Stimulated activated naive B cell treated with anti-CD40 and anti-IgM and Interleukin-4, amounts not matched to agents 10 μg/mL and 1 μg/mL and 100 μg/mL, for 72 hours (primary cell): ENCODE measurements at regions not wholly inside any gene's neighbourhood (a gene's known extent, or its start where the extent isn't known, plus 50 kb on each side); places are given as distances from the start of the nearest gene placed in this dataset.
A peak's percentile ranks its signal among the peaks of the same experiment; 100 is the strongest.

Experiments used
- ATAC-seq, 2 donors: fragments of 150-1000 bp; cut with Tn5 transposase; replicated peaks; 2 replicates each; pipeline ENCODE4 v1.10.0; 2021; ENCODE audit warnings: moderate library complexity in 1 of 2
- DNase-seq: peaks from one replicate; pipeline ENCODE4 v3.0.0; 2021
- H3K27ac Mint-ChIP-seq: one replicate; pipeline ENCODE4 v1.8.0; 2022; ENCODE audit warnings: mild to moderate bottlenecking, mixed read lengths
- H3K27me3 Mint-ChIP-seq, 2 donors: one replicate each; pipeline ENCODE4 v1.8.0; 2022; ENCODE audit warnings: mixed read lengths in 2 of 2
- H3K36me3 Mint-ChIP-seq, 2 donors: one replicate each; pipeline ENCODE4 v1.8.0; 2022; ENCODE audit warnings: mixed read lengths in 2 of 2, mild to moderate bottlenecking in 1 of 2
- H3K4me1 Mint-ChIP-seq, 2 donors: one replicate each; pipeline ENCODE4 v1.8.0; 2022; ENCODE audit warnings: mixed read lengths in 2 of 2, mild to moderate bottlenecking in 1 of 2
- H3K4me3 Mint-ChIP-seq, 2 donors: one replicate each; pipeline ENCODE4 v1.8.0; 2022; ENCODE audit warnings: mild to moderate bottlenecking in 2 of 2, mixed read lengths in 2 of 2, moderate library complexity in 1 of 2
- H3K9me3 Mint-ChIP-seq, 2 donors: one replicate each; pipeline ENCODE4 v1.8.0; 2022; ENCODE audit warnings: mixed read lengths in 2 of 2, mild to moderate bottlenecking in 1 of 2

DNA sequence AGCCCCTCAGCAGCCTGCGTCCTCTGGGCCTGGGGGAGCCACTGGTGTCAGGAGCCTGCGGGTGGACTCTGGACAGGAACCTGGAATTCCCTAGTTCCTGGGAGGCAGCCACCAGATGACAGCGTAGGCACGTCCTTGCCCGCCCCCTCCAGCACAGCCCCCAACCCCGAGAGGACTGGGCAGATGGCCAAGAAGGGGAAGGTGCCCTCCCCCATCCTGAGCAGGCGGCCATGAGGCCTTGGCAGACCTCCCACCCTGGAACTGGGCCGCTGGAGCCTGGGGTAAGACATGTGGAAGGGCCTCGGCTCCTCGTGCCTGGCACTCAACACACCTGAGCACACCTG is 60.4 kb upstream of the FBRSL1 start:
- ATAC-seq (no peak), DNase-seq (no peak)
- H3K27me3 Mint-ChIP-seq, result no peaks in the 10 kb centered on the region
- H3K27ac Mint-ChIP-seq, result peak overlapping the region; percentile 78
- H3K36me3 Mint-ChIP-seq, result peaks cover 1 to 10% of the 10 kb centered on the region in 2 donors
- H3K4me3 Mint-ChIP-seq, result peak overlapping the region; percentile 47 to 77
- peaks cover 39 to 72% of the 10 kb centered on the region in 2 donors for H3K4me1 Mint-ChIP-seq
- peaks cover 3 to 4% of the 10 kb centered on the region in 2 donors for H3K9me3 Mint-ChIP-seq

GRCh38 chr12:132428936-132429601 is 60.9 kb upstream of the FBRSL1 start:
- Mint-ChIP-seq H3K36me3 (peaks cover 1 to 10% of the 10 kb centered on the region in 2 donors), H3K4me3 (peak overlapping the region; percentile 47 to 77), H3K9me3 (peaks cover 3 to 4% of the 10 kb centered on the region in 2 donors), H3K27me3 (no peaks in the 10 kb centered on the region), H3K4me1 (peaks cover 36 to 67% of the 10 kb centered on the region in 2 donors), H3K27ac (peak overlapping the region; percentile 78)
- peak; percentile 26 to 33 for ATAC-seq
- DNase-seq, result no peak

DNA sequence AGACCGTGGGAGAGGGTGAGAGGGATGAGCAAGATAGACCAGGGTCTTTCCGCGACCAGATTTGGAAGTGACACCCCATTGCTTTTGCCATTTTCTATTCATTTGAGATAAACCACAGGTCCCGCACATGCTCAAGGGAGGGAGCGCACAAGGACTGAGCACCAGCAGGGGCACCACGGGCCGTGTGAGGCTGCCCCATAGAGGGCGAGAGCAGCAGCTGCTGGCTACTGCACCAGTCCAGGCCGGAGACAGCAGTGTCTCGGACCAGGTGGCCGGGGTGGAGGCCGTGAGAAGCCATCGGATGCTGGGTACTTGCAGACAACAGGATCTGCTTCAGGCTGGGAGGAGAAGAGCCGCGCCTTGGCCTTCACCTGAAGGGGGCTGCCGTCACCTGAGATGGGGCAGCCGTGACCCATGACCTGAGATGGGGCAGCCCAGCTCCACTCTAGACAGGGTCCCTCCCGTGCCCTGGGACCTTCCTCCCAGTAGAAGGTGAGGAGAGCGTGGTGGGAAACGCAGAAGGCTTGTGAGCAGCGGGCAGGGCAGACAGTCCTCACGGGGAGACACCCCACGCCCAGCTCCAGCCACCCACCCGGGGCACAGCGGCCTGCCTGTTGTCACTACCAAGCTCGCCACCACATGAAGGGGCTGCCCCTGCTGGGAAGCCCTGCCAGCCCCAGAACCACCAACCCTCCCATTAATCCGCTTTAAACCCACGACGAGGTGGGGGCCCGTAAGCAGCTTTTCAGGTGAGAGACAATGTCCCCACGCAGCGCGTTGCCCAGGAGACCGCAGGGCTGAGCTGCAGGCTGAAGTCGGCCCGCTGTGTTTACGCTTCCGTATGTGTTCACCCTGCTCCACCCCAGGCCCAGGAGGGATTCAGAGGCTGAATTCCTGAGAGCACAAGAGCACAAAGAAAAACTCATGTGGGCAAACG is 61.7 kb upstream of the FBRSL1 start:
- Mint-ChIP-seq H3K9me3 (peaks cover 4% of the 10 kb centered on the region in 2 donors), H3K4me1 (peaks cover 30 to 60% of the 10 kb centered on the region in 2 donors), H3K4me3 (peak overlapping the region; percentile 32 to 51), H3K36me3 (peaks cover 1 to 10% of the 10 kb centered on the region in 2 donors), H3K27ac (no peak overlapping the region), H3K27me3 (no peaks in the 10 kb centered on the region)
- ATAC-seq (peak; percentile 44), DNase-seq (no peak)

- Mint-ChIP-seq H3K9me3 (peaks cover 4 to 6% of the 10 kb centered on the region in 2 donors), H3K4me1 (peaks cover 31 to 62% of the 10 kb centered on the region in 2 donors), H3K27ac (no peak overlapping the region), H3K4me3 (no peak overlapping the region), H3K27me3 (peaks cover 6 to 8% of the 10 kb centered on the region in 2 donors), H3K36me3 (peaks cover 1 to 10% of the 10 kb centered on the region in 2 donors)
- DNase-seq (no peak), ATAC-seq (no peak)
Observed at GRCh38 chr12:132427174-132427768, 62.7 kb upstream of the FBRSL1 start.

GRCh38 chr12:132426349-132427173 is 63.4 kb upstream of the FBRSL1 start:
- ATAC-seq (no peak), DNase-seq (no peak)
- Mint-ChIP-seq H3K4me3 (no peak overlapping the region), H3K27ac (peak overlapping the region; percentile 32), H3K27me3 (peaks cover 6 to 8% of the 10 kb centered on the region in 2 donors), H3K4me1 (peaks cover 34 to 63% of the 10 kb centered on the region in 2 donors), H3K36me3 (peaks cover 1 to 10% of the 10 kb centered on the region in 2 donors), H3K9me3 (peaks cover 4 to 6% of the 10 kb centered on the region in 2 donors)

DNA sequence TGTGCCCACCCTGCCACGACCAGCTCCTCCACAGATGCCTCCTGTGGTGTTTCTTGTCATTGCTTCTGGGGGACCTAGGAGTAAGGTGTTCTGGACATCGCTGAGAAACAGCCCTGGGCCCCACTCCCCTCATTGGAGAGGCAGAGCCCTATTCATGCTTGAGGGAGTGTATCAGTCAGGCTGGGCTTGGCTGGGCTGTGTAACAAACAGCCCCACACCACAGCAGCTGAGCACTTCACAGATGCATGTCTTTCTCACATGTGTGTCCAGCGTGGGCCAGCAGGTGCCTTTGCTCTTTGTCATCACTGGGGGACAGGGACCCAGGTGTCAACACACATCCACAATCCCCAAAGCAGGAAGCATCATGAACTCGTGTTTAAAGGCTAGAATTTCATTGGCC is 65.1 kb upstream of the FBRSL1 start:
- peaks cover 7 to 8% of the 10 kb centered on the region in 2 donors for H3K27me3 Mint-ChIP-seq

GRCh38 chr12:132423820-132424645 is 65.9 kb upstream of the FBRSL1 start:
- Mint-ChIP-seq H3K4me3 (no peak overlapping the region), H3K27ac (no peak overlapping the region), H3K4me1 (peaks cover 18 to 47% of the 10 kb centered on the region in 2 donors), H3K27me3 (peaks cover 8% of the 10 kb centered on the region in 2 donors), H3K9me3 (peaks cover 4 to 9% of the 10 kb centered on the region in 2 donors), H3K36me3 (peaks cover 1 to 10% of the 10 kb centered on the region in 2 donors)
- DNase-seq, result no peak
- ATAC-seq, result no peak

More for the DNA sequence above, 65.1 kb upstream of the FBRSL1 start:
- H3K36me3 Mint-ChIP-seq, result peaks cover 1 to 10% of the 10 kb centered on the region in 2 donors
- DNase-seq (no peak), ATAC-seq (no peak)
- H3K4me1 Mint-ChIP-seq, result peaks cover 26 to 55% of the 10 kb centered on the region in 2 donors
- H3K27ac Mint-ChIP-seq, result no peak overlapping the region
- H3K4me3 Mint-ChIP-seq, result no peak overlapping the region
- peaks cover 4 to 9% of the 10 kb centered on the region in 2 donors for H3K9me3 Mint-ChIP-seq

DNA sequence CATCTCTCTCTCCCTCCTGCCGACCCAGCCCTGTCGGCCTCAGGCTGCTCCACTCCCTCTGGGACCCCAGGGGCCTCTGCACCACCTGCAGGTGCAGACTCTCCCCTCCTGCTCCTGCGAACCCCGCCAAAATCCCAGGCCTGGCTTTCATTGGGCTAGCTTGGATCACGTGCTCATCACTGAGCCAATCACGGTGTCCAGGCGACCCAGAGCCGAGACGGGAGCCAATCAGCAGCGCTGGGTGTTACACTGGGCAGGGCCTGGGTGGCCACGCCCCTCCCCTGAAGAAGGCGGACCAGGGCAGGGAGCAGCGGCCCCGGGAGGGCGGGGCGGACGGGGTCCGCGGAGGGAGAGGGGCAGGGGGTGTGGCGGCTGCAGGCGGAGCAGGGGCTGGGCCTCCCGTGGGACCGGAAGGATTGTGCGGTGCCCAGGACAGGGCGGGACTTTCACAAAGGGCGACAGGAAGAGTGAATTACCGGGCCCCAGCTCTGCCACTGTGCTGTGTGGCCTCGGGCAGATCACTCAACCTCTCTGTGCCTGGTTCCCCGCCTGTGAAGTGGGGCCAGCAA is 66.6 kb upstream of the FBRSL1 start:
- ATAC-seq (peak; percentile 58 to 68), DNase-seq (no peak)
- H3K9me3 Mint-ChIP-seq, result peaks cover 4 to 9% of the 10 kb centered on the region in 2 donors
- H3K27ac Mint-ChIP-seq, result no peak overlapping the region
- no peak overlapping the region for H3K4me3 Mint-ChIP-seq
- H3K27me3 Mint-ChIP-seq, result peaks cover 8 to 11% of the 10 kb centered on the region in 2 donors
- peaks cover 13 to 45% of the 10 kb centered on the region in 2 donors for H3K4me1 Mint-ChIP-seq
- peaks cover 1 to 10% of the 10 kb centered on the region in 2 donors for H3K36me3 Mint-ChIP-seq

DNA sequence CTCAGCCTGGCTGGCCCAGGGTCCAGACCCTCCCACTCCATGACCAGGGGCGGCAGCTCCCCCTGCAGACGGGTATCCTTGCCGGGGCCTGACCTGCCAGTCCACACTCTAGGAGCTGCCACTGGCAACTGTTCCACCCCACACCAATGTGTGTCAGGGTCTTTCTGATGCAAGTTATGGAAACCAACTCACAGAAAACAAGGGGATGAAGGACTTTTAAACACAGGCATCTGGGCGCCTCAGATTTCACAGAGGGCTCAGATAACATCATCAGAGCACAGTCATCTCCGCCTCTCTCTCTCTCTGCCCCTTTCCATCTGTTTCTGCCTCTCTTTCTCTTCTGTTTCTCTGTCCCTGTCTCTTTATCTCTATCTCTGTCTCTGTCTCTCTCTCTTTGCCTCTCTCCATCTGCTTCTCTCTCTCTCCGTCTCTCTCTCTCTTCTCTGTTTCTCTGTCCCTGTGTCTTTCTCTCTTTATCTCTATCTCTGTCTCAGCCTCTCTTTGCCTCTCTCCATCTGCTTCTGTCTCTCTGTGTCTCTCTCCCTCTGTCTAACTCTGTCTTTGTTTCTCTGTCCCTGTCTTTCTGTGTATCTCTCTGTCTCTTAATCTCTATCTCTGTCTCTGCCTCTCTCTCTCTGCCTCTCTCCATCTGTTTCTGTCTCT is 67.4 kb upstream of the FBRSL1 start:
- Mint-ChIP-seq H3K27me3 (peaks cover 8 to 12% of the 10 kb centered on the region in 2 donors), H3K9me3 (peaks cover 4 to 9% of the 10 kb centered on the region in 2 donors), H3K4me3 (no peak overlapping the region), H3K27ac (no peak overlapping the region), H3K36me3 (peaks cover 1 to 10% of the 10 kb centered on the region in 2 donors), H3K4me1 (peaks cover 13 to 40% of the 10 kb centered on the region in 2 donors)
- DNase-seq (no peak), ATAC-seq (peak in 1 of 2 donors; percentile 43)

GRCh38 chr12:132422040-132422380 is 67.9 kb upstream of the FBRSL1 start:
- ATAC-seq (peak in 1 of 2 donors; percentile 22), DNase-seq (no peak)
- Mint-ChIP-seq H3K36me3 (peaks cover 1 to 10% of the 10 kb centered on the region in 2 donors), H3K9me3 (peaks cover 4 to 9% of the 10 kb centered on the region in 2 donors), H3K4me3 (no peak overlapping the region), H3K27ac (no peak overlapping the region), H3K27me3 (peaks cover 8 to 12% of the 10 kb centered on the region in 2 donors), H3K4me1 (peaks cover 13 to 40% of the 10 kb centered on the region in 2 donors)

- Mint-ChIP-seq H3K36me3 (no peaks in the 10 kb centered on the region), H3K4me3 (no peak overlapping the region), H3K9me3 (peaks cover 0 to 6% of the 10 kb centered on the region in 2 donors), H3K27ac (no peak overlapping the region), H3K27me3 (peaks cover 8 to 12% of the 10 kb centered on the region in 2 donors), H3K4me1 (peaks cover 13 to 45% of the 10 kb centered on the region in 2 donors)
- no peak for DNase-seq
- ATAC-seq, result no peak
Observed at GRCh38 chr12:132419631-132420246, 70.2 kb upstream of the FBRSL1 start.

GRCh38 chr12:132418393-132418925 is 71.5 kb upstream of the FBRSL1 start:
- peaks cover 0 to 6% of the 10 kb centered on the region in 2 donors for H3K9me3 Mint-ChIP-seq
- DNase-seq (no peak), ATAC-seq (no peak)
- no peak overlapping the region for H3K27ac Mint-ChIP-seq
- H3K4me1 Mint-ChIP-seq, result peaks cover 13 to 50% of the 10 kb centered on the region in 2 donors
- no peaks in the 10 kb centered on the region for H3K36me3 Mint-ChIP-seq
- H3K27me3 Mint-ChIP-seq, result peaks cover 8 to 12% of the 10 kb centered on the region in 2 donors
- no peak overlapping the region for H3K4me3 Mint-ChIP-seq
